CD14-positive monocyte (primary cell): ENCODE measurements at regions not wholly inside any gene's neighbourhood (a gene's known extent, or its start where the extent isn't known, plus 50 kb on each side); places are given as distances from the start of the nearest gene placed in this dataset.

ENCODE experiments used
- DNase-seq, 3 donors: peaks; one replicate each; pipeline ENCODE4 v3.0.0-alpha.2; 2011 to 2022
- H2AFZ ChIP-seq: 2 replicates; pipeline ENCODE4 v1.6.0; 2012; ENCODE audit warnings: mild to moderate bottlenecking, low read depth, low read length, inconsistent platforms; ENCODE audit not compliant: insufficient read depth, poor library complexity, severe bottlenecking
- H3K27ac ChIP-seq, 2 donors: 1 replicate in 1 of 2; 2 replicates in 1 of 2; pipeline ENCODE4 v1.5.1; 2012 to 2013; ENCODE audit warnings: low read length in 2 of 2, control low read depth in 1 of 2, inconsistent platforms in 1 of 2, low read depth in 1 of 2, mild to moderate bottlenecking in 1 of 2
- H3K27me3 ChIP-seq, 2 donors: one replicate each; pipeline versions ENCODE4 v1.6.0 to v1.6.1; 2011 to 2013; ENCODE audit warnings: low read length in 2 of 2; ENCODE audit not compliant: control insufficient read depth in 2 of 2, insufficient read depth in 2 of 2
- H3K36me3 ChIP-seq, 2 donors: replicated peaks in 1 of 2; 1 replicate in 1 of 2; 2 replicates in 1 of 2; pipeline versions ENCODE4 v1.5.1 to v1.6.1; 2012 to 2013; ENCODE audit warnings: low read length in 2 of 2, control low read depth in 1 of 2, inconsistent platforms in 1 of 2, mild to moderate bottlenecking in 1 of 2; ENCODE audit not compliant: insufficient read depth in 2 of 2, control insufficient read depth in 1 of 2
- H3K4me1 ChIP-seq, 2 donors: 1 replicate in 1 of 2; 2 replicates in 1 of 2; pipeline versions ENCODE4 v1.5.1 to v1.6.1; 2012 to 2013; ENCODE audit warnings: low read length in 2 of 2, control low read depth in 1 of 2, inconsistent platforms in 1 of 2, mild to moderate bottlenecking in 1 of 2, moderate library complexity in 1 of 2; ENCODE audit not compliant: insufficient read depth in 2 of 2, control insufficient read depth in 1 of 2
- H3K4me2 ChIP-seq: replicated peaks from 2 replicates; pipeline ENCODE3; 2012; ENCODE audit warnings: low read length, moderate library complexity, mild to moderate bottlenecking; ENCODE audit not compliant: poor library complexity, severe bottlenecking; ENCODE audit errors: extremely low read depth
- H3K4me3 ChIP-seq, 3 experiments: fragments of 200-600 bp in 1 of 3; sonication (generic) in 1 of 3; replicated peaks in 1 of 3; 1 replicate in 2 of 3; 2 replicates in 1 of 3; pipeline ENCODE4 v1.5.1; 2011 to 2013; ENCODE audit warnings: low read length in 3 of 3, mild to moderate bottlenecking in 3 of 3, control low read depth in 2 of 3, low read depth in 2 of 3, inconsistent platforms in 1 of 3, moderate library complexity in 1 of 3
- H3K79me2 ChIP-seq: 2 replicates; pipeline ENCODE4 v1.6.0; 2012; ENCODE audit warnings: mild to moderate bottlenecking, control low read depth, inconsistent platforms, low read length, moderate library complexity; ENCODE audit not compliant: insufficient read depth
- H3K9ac ChIP-seq: 2 replicates; pipeline ENCODE4 v1.6.0; 2017; ENCODE audit warnings: low read length, mild to moderate bottlenecking; ENCODE audit not compliant: insufficient read depth, poor library complexity, severe bottlenecking
- H3K9me3 ChIP-seq, 2 donors: replicated peaks in 1 of 2; 1 replicate in 1 of 2; 2 replicates in 1 of 2; pipeline versions ENCODE4 v1.5.1 to v1.6.1; 2012 to 2013; ENCODE audit warnings: low read length in 2 of 2, control low read depth in 1 of 2; ENCODE audit not compliant: control insufficient read depth in 1 of 2, insufficient read depth in 1 of 2
- H4K20me1 ChIP-seq: 2 replicates; pipeline ENCODE4 v1.6.0; 2012; ENCODE audit warnings: mild to moderate bottlenecking, low read length, control low read depth, moderate library complexity; ENCODE audit not compliant: insufficient read depth
- H3K27ac Mint-ChIP-seq, 7 donors: one replicate each; pipeline ENCODE4 v1.8.0; 2020; ENCODE audit warnings: mild to moderate bottlenecking in 7 of 7, mixed read lengths in 7 of 7, moderate library complexity in 6 of 7, inconsistent platforms in 2 of 7
- H3K27me3 Mint-ChIP-seq, 3 donors: one replicate each; pipeline ENCODE4 v1.8.0; 2021 to 2022; ENCODE audit warnings: low read depth in 3 of 3, mild to moderate bottlenecking in 3 of 3, mixed read lengths in 3 of 3, moderate library complexity in 3 of 3, inconsistent platforms in 1 of 3
- H3K36me3 Mint-ChIP-seq, 2 donors: one replicate each; pipeline ENCODE4 v1.8.0; 2020; ENCODE audit warnings: mixed read lengths in 2 of 2, inconsistent platforms in 1 of 2, mild to moderate bottlenecking in 1 of 2
- H3K4me1 Mint-ChIP-seq: one replicate; pipeline ENCODE4 v1.8.0; 2020; ENCODE audit warnings: mild to moderate bottlenecking, mixed read lengths
- H3K4me3 Mint-ChIP-seq, 2 donors: one replicate each; pipeline ENCODE4 v1.8.0; 2020; ENCODE audit warnings: mild to moderate bottlenecking in 2 of 2, mixed read lengths in 2 of 2, moderate library complexity in 1 of 2
- H3K9me3 Mint-ChIP-seq, 7 donors: one replicate each; pipeline ENCODE4 v1.8.0; 2020 to 2022; ENCODE audit warnings: mixed read lengths in 7 of 7, mild to moderate bottlenecking in 6 of 7, moderate library complexity in 6 of 7, inconsistent platforms in 2 of 7
- whole genome bisulfite sequencing: methylation state at CpG from one replicate; pipeline ENCODE4 v1.1.5; 2013; ENCODE audit warnings: missing lambda C conversion rate; ENCODE audit not compliant: insufficient coverage; 5-methylcytosine and 5-hydroxymethylcytosine counted together
- intact Hi-C, 2 donors: fragments of 100-400 bp; cut with micrococcal nuclease; formaldehyde crosslinking; loops; one replicate each; pipeline versions ENCODE4 v1.15.0 to v1.15.1; 2023
- TF ChIP-seq, protein P1 (sequence below): fragments of 200-600 bp; IDR thresholded peaks from one replicate; pipeline ENCODE4 v1.8.0; 2022; ENCODE audit warnings: antibody characterized with exemption, mild to moderate bottlenecking

DNA sequence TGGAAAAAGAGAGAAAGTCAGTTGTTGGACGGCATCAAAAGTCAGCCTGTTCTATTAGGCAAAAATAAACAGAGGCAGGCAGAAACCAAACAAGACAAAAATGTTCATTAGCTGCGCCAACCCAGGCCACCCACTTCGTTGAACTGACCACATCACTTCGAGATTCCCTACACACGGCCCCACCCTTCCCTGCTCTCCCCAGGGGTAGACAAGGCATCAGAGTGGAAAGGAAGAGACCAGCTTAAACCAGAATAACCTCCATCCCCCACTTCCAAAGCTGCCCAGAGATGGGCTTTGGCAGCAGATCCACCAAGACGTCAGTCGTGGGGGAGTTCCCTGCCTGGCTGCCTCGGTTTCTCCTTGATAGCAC lies 204.6 kb upstream of the TSHZ3 start:
- TF ChIP-seq, protein P1, sequence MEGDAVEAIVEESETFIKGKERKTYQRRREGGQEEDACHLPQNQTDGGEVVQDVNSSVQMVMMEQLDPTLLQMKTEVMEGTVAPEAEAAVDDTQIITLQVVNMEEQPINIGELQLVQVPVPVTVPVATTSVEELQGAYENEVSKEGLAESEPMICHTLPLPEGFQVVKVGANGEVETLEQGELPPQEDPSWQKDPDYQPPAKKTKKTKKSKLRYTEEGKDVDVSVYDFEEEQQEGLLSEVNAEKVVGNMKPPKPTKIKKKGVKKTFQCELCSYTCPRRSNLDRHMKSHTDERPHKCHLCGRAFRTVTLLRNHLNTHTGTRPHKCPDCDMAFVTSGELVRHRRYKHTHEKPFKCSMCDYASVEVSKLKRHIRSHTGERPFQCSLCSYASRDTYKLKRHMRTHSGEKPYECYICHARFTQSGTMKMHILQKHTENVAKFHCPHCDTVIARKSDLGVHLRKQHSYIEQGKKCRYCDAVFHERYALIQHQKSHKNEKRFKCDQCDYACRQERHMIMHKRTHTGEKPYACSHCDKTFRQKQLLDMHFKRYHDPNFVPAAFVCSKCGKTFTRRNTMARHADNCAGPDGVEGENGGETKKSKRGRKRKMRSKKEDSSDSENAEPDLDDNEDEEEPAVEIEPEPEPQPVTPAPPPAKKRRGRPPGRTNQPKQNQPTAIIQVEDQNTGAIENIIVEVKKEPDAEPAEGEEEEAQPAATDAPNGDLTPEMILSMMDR: no peak
- Mint-ChIP-seq H3K4me3 (no peak overlapping the region), H3K4me1 (no peaks in the 10 kb centered on the region), H3K9me3 (peaks cover 1 to 18% (median 7%) of the 10 kb centered on the region in 7 donors), H3K27ac (no peak overlapping the region), H3K36me3 (no peaks in the 10 kb centered on the region), H3K27me3 (peaks cover 0 to 2% (median 2%) of the 10 kb centered on the region in 3 donors)
- H3K27ac ChIP-seq: no peak overlapping the region
- H3K4me1 ChIP-seq: no peaks in the 10 kb centered on the region
- H3K27me3 ChIP-seq: no peaks in the 10 kb centered on the region
- no peaks in the 10 kb centered on the region for H3K79me2 ChIP-seq
- no peaks in the 10 kb centered on the region for H4K20me1 ChIP-seq
- H3K9ac ChIP-seq: no peak overlapping the region
- H3K9me3 ChIP-seq: peaks cover 0 to 3% of the 10 kb centered on the region in 2 donors
- no peak overlapping the region for H3K4me2 ChIP-seq
- no peak overlapping the region for H2AFZ ChIP-seq
- no peaks in the 10 kb centered on the region for H3K36me3 ChIP-seq
- DNase-seq: no peak
- no peak overlapping the region for H3K4me3 ChIP-seq
- 96% methylated on average over 5 of the region's 8 CpGs for WGBS
- intact Hi-C loops: no loop called here

DNA sequence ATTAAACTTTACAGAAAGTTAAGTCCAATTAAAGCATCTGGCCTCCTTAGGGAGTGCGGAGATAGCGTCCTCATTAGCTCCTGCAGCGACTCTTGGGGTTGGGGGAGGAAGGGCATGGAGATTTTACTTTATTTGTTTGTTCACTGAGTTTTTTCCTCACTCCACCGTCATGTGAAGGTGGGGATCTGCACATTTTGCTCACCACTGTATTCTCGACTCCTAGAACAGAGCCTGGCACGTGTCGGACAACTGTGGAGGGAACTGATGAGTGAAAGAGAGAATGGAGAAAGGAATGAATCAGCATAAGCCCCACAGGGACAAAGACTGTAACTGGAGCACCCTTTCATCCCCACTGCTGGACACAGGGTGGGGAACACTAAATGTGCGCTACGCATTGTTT lies 205.1 kb upstream of the TSHZ3 start:
- Mint-ChIP-seq H3K4me1 (no peaks in the 10 kb centered on the region), H3K27ac (no peak overlapping the region), H3K36me3 (no peaks in the 10 kb centered on the region), H3K4me3 (no peak overlapping the region), H3K27me3 (peaks cover 0 to 2% (median 2%) of the 10 kb centered on the region in 3 donors), H3K9me3 (peaks cover 1 to 20% (median 10%) of the 10 kb centered on the region in 7 donors)
- Histone ChIP-seq H3K27ac (no peak overlapping the region), H3K4me3 (no peak overlapping the region), H3K36me3 (no peaks in the 10 kb centered on the region), H3K9me3 (peaks cover 0 to 4% of the 10 kb centered on the region in 2 donors), H2AFZ (no peak overlapping the region), H3K79me2 (no peaks in the 10 kb centered on the region), H3K27me3 (no peaks in the 10 kb centered on the region), H3K4me2 (no peak overlapping the region), H3K4me1 (no peaks in the 10 kb centered on the region), H4K20me1 (no peaks in the 10 kb centered on the region), H3K9ac (no peak overlapping the region)
- DNase-seq: no peak
- TF ChIP-seq, protein P1: no peak
- no CpG with 5 or more reads among the region's 9 CpGs for WGBS
- intact Hi-C loops: no loop called here
